ENCODE measurements at regions not wholly inside any gene's neighbourhood (a gene's known extent, or its start where the extent isn't known, plus 50 kb on each side); places are given as distances from the start of the nearest gene placed in this dataset.

- H3K36me3 ChIP-seq = no peaks in the 10 kb centered on the region
- H3K4me1 ChIP-seq (ENCODE audit: control insufficient read depth in 1 of 2, low read depth in 2 of 2) = no peaks in the 10 kb centered on the region
- no peaks in the 10 kb centered on the region for H3K27me3 ChIP-seq (replicated peaks; ENCODE audit: insufficient read depth)
- no peak for ATAC-seq (ENCODE audit: insufficient number of reproducible peaks, low FRiP score, low read depth)
- no peak for TF ChIP-seq CTCF (IDR thresholded peaks at IDR 0.05)
- no peaks in the 10 kb centered on the region for H3K9me3 ChIP-seq
- no peak for DNase-seq (ENCODE audit: low spot score)
- no peak overlapping the region for H3K4me3 ChIP-seq
- no peak overlapping the region for H3K27ac ChIP-seq
These were observed 900.1 kb downstream of the BRD1 start for GRCh38 chr22:48927591-48927990.

GRCh38 chr22:48926643-48927042 is 901.0 kb downstream of the BRD1 start:
- no peak for DNase-seq (ENCODE audit: low spot score)

DNA sequence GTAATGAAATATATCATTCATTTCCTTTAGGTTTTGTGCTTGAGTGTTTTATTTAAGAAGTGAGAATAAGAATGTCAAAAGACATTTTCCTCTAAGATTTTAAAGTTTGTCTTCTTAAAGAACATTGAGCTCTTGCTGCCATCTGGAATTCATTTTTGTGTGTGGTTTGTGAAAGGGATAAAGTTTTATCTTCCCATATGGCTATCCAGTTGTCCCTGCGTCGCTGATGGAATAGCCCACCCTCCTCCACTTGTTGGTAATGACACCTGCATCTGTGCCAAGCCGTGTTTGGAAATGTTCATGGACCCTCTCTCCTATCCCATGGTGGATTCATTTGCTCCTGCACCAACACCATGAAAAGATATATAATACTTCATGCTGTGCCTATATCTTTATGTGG is 901.5 kb downstream of the BRD1 start:
- Histone ChIP-seq H3K4me1 (ENCODE audit: control insufficient read depth in 1 of 2, low read depth in 2 of 2) (no peaks in the 10 kb centered on the region), H3K36me3 (no peaks in the 10 kb centered on the region), H3K9me3 (no peaks in the 10 kb centered on the region), H3K27me3 (replicated peaks; ENCODE audit: insufficient read depth) (no peaks in the 10 kb centered on the region), H3K27ac (no peak overlapping the region), H3K4me3 (no peak overlapping the region)
- ATAC-seq (ENCODE audit: insufficient number of reproducible peaks, low FRiP score, low read depth) (no peak), DNase-seq (ENCODE audit: low spot score) (no peak)
- TF ChIP-seq CTCF (IDR thresholded peaks at IDR 0.05) = no peak

More at GRCh38 chr22:48926643-48927042, 901.0 kb downstream of the BRD1 start:
- no peak for TF ChIP-seq CTCF (IDR thresholded peaks at IDR 0.05)
- H3K4me3 ChIP-seq = no peak overlapping the region
- H3K27me3 ChIP-seq (replicated peaks; ENCODE audit: insufficient read depth) = no peaks in the 10 kb centered on the region
- no peaks in the 10 kb centered on the region for H3K36me3 ChIP-seq
- H3K4me1 ChIP-seq (ENCODE audit: control insufficient read depth in 1 of 2, low read depth in 2 of 2) = no peaks in the 10 kb centered on the region
- ATAC-seq (ENCODE audit: insufficient number of reproducible peaks, low FRiP score, low read depth) = no peak
- H3K27ac ChIP-seq = no peak overlapping the region
- H3K9me3 ChIP-seq = no peaks in the 10 kb centered on the region

DNA sequence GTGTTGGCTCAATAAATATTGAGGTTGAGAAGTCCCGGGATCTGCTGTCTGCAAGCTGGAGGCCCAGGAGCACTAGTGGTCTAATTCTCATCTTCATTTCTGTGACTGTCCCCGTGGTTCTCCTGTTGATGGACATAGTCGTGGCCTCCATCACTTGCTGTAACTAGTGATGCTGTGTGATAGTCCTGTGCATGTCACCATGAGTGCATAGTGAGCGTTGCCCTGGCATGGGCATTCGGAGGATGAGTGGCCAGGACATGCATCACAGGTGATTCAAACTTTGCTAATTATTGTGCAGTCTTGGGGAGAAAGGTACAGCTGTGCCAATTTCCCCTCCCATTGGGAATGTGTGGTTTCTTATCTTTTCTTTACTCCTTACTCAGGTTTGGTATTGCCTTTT is 902.2 kb downstream of the BRD1 start:
- H3K27ac ChIP-seq = no peak overlapping the region
- DNase-seq (ENCODE audit: low spot score) = no peak
- no peaks in the 10 kb centered on the region for H3K27me3 ChIP-seq (replicated peaks; ENCODE audit: insufficient read depth)
- no peak overlapping the region for H3K4me3 ChIP-seq
- TF ChIP-seq CTCF (IDR thresholded peaks at IDR 0.05) = no peak
- H3K4me1 ChIP-seq (ENCODE audit: control insufficient read depth in 1 of 2, low read depth in 2 of 2) = no peaks in the 10 kb centered on the region
- no peak for ATAC-seq (ENCODE audit: insufficient number of reproducible peaks, low FRiP score, low read depth)
- no peaks in the 10 kb centered on the region for H3K9me3 ChIP-seq
- H3K36me3 ChIP-seq = no peaks in the 10 kb centered on the region

GRCh38 chr22:48923996-48924395 is 903.7 kb downstream of the BRD1 start:
- Histone ChIP-seq H3K27ac (no peak overlapping the region), H3K27me3 (replicated peaks; ENCODE audit: insufficient read depth) (no peaks in the 10 kb centered on the region), H3K4me3 (no peak overlapping the region), H3K36me3 (no peaks in the 10 kb centered on the region), H3K9me3 (no peaks in the 10 kb centered on the region), H3K4me1 (ENCODE audit: control insufficient read depth in 1 of 2, low read depth in 2 of 2) (no peaks in the 10 kb centered on the region)
- TF ChIP-seq CTCF (IDR thresholded peaks at IDR 0.05) = no peak
- ATAC-seq (ENCODE audit: insufficient number of reproducible peaks, low FRiP score, low read depth) (no peak), DNase-seq (ENCODE audit: low spot score) (no peak)
